ENCODE measurements at regions not wholly inside any gene's neighbourhood (a gene's known extent, or its start where the extent isn't known, plus 50 kb on each side); places are given as distances from the start of the nearest gene placed in this dataset.

DNA sequence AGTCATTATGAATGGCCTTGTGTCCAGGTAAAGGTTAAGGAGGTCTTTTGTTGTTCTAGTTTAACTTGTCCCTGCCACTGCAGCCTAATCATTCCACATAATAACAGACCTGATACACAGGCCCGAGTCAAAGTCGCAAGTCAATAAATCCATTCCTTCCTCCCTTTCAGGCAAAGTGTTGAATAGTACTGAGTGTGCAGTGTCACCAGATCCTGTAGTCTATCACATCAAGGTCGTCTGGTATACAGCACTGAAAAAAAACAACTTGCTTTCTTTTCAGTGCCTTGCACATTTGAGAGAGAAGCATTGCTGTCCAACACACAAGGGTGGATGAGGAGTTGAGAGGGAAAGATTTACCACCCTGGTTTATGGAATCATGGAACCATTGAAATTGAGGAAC lies 606.2 kb downstream of the BCL11A start:
- Mint-ChIP-seq H3K36me3 (ENCODE audit: low read depth, unreplicated experiment) (no peaks in the 10 kb centered on the region), H3K27ac (ENCODE audit: unreplicated experiment) (no peak overlapping the region)

DNA sequence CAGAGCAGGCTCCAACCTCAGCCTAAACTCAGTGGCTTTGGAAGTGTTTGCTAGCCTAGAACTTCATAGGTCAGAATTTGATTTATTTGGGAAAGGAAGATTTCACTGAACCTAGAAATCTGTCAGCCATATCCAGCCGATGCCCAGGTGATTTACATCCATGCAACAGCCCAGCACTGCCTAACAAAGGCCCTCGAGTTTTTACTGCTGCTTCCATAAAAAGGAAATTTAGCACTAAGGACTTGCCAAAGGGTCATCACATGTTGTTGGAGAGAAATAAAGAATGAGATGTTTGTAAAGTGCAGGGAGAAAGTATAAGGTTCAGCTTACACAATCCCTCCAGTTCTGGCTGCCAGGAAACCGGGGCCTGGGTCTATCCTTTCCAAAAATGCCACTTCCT lies 614.2 kb downstream of the BCL11A start:
- no peaks in the 10 kb centered on the region for H3K4me1 Mint-ChIP-seq (ENCODE audit: unreplicated experiment)
- H3K27me3 Mint-ChIP-seq (ENCODE audit: unreplicated experiment), result no peaks in the 10 kb centered on the region
- no peaks in the 10 kb centered on the region for H3K36me3 Mint-ChIP-seq (ENCODE audit: low read depth, unreplicated experiment)
- no peak overlapping the region for H3K27ac Mint-ChIP-seq (ENCODE audit: unreplicated experiment)
- no peaks in the 10 kb centered on the region for H3K9me3 Mint-ChIP-seq (ENCODE audit: unreplicated experiment)
- H3K4me3 Mint-ChIP-seq (ENCODE audit: unreplicated experiment), result no peak overlapping the region
- TF ChIP-seq, protein P1, sequence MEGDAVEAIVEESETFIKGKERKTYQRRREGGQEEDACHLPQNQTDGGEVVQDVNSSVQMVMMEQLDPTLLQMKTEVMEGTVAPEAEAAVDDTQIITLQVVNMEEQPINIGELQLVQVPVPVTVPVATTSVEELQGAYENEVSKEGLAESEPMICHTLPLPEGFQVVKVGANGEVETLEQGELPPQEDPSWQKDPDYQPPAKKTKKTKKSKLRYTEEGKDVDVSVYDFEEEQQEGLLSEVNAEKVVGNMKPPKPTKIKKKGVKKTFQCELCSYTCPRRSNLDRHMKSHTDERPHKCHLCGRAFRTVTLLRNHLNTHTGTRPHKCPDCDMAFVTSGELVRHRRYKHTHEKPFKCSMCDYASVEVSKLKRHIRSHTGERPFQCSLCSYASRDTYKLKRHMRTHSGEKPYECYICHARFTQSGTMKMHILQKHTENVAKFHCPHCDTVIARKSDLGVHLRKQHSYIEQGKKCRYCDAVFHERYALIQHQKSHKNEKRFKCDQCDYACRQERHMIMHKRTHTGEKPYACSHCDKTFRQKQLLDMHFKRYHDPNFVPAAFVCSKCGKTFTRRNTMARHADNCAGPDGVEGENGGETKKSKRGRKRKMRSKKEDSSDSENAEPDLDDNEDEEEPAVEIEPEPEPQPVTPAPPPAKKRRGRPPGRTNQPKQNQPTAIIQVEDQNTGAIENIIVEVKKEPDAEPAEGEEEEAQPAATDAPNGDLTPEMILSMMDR (IDR thresholded peaks at IDR 0.05; ENCODE audit: unreplicated experiment), result no peak
- DNase-seq (ENCODE audit: low spot score), result no peak

More for the DNA sequence above, 606.2 kb downstream of the BCL11A start:
- Mint-ChIP-seq H3K9me3 (ENCODE audit: unreplicated experiment) (no peaks in the 10 kb centered on the region), H3K4me3 (ENCODE audit: unreplicated experiment) (no peak overlapping the region), H3K27me3 (ENCODE audit: unreplicated experiment) (no peaks in the 10 kb centered on the region), H3K4me1 (ENCODE audit: unreplicated experiment) (peaks cover 2% of the 10 kb centered on the region)
- DNase-seq (ENCODE audit: low spot score), result no peak
- TF ChIP-seq, protein P1 (IDR thresholded peaks at IDR 0.05; ENCODE audit: unreplicated experiment), result no peak

DNA sequence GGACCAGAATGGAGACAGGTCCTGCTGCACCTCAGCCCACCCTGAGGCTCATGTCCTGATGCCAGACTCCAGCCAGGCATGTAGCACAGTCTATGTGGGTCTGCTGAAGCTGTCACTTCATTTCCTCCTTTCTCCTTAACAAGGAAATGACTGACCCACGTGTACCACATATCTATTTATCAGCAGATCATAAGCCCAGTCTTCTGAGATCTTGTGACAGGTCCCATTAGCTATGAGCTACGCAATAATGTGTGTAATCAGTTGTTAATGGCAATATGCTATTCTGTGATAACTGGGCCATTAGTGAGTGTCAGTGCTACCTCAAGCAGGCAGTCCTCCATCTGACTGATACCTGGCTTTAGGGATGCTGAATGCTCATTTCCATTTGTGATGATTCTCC lies 615.3 kb downstream of the BCL11A start:
- H3K9me3 Mint-ChIP-seq (ENCODE audit: unreplicated experiment), result no peaks in the 10 kb centered on the region
- DNase-seq (ENCODE audit: low spot score), result no peak
- no peak overlapping the region for H3K27ac Mint-ChIP-seq (ENCODE audit: unreplicated experiment)
- no peaks in the 10 kb centered on the region for H3K4me1 Mint-ChIP-seq (ENCODE audit: unreplicated experiment)
- H3K36me3 Mint-ChIP-seq (ENCODE audit: low read depth, unreplicated experiment), result no peaks in the 10 kb centered on the region
- no peaks in the 10 kb centered on the region for H3K27me3 Mint-ChIP-seq (ENCODE audit: unreplicated experiment)
- H3K4me3 Mint-ChIP-seq (ENCODE audit: unreplicated experiment), result no peak overlapping the region
- TF ChIP-seq, protein P1 (IDR thresholded peaks at IDR 0.05; ENCODE audit: unreplicated experiment), result no peak

DNA sequence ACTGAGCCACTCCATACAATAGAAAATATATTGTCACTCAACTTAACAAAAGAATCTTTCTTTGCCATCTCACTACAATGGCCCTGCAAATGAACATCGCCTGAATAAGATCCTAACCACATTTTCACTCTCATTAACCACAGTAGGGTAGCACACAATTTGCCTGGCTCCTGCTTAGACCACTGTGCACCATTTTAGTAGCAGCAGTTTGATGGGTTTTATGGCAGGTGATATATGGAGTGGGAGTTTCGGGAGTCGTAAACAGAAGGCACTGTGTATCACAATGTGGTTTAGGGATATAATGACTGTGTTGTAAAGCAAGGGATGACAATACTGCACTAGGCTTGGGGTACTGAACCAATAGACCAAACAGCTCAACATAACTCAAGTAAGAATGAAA lies 617.4 kb downstream of the BCL11A start:
- TF ChIP-seq, protein P1 (IDR thresholded peaks at IDR 0.05; ENCODE audit: unreplicated experiment), result no peak
- Mint-ChIP-seq H3K4me3 (ENCODE audit: unreplicated experiment) (no peak overlapping the region), H3K27ac (ENCODE audit: unreplicated experiment) (no peak overlapping the region), H3K36me3 (ENCODE audit: low read depth, unreplicated experiment) (no peaks in the 10 kb centered on the region), H3K27me3 (ENCODE audit: unreplicated experiment) (no peaks in the 10 kb centered on the region), H3K4me1 (ENCODE audit: unreplicated experiment) (no peaks in the 10 kb centered on the region), H3K9me3 (ENCODE audit: unreplicated experiment) (no peaks in the 10 kb centered on the region)
- no peak for DNase-seq (ENCODE audit: low spot score)

DNA sequence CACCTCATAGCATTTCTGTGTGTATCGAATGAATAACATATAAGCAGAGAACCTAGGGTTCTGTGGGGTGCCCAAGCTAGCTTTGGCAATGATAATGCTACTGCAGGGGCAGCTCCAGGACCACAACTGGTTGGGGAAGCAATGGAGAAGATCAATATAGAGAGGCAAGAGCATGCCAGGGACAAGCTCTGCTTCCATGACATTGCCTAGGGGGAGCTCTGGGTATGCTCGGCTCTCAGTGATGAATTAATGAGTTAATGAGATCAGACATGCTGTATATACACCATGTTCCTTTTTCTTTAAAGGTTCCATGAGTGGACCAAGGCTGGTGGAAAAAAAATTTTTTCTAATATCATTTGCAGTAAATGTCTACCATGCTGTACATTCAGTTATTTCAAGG lies 618.4 kb downstream of the BCL11A start:
- no peak for DNase-seq (ENCODE audit: low spot score)
- Mint-ChIP-seq H3K4me3 (ENCODE audit: unreplicated experiment) (no peak overlapping the region), H3K36me3 (ENCODE audit: low read depth, unreplicated experiment) (no peaks in the 10 kb centered on the region), H3K4me1 (ENCODE audit: unreplicated experiment) (peaks cover 2% of the 10 kb centered on the region), H3K27me3 (ENCODE audit: unreplicated experiment) (no peaks in the 10 kb centered on the region), H3K9me3 (ENCODE audit: unreplicated experiment) (no peaks in the 10 kb centered on the region), H3K27ac (ENCODE audit: unreplicated experiment) (no peak overlapping the region)
- TF ChIP-seq, protein P1 (IDR thresholded peaks at IDR 0.05; ENCODE audit: unreplicated experiment), result no peak
